Testis (tissue), 2 donors: ENCODE measurements at regions not wholly inside any gene's neighbourhood (a gene's known extent, or its start where the extent isn't known, plus 50 kb on each side); places are given as distances from the start of the nearest gene placed in this dataset.

Experiments
- CTCF ChIP-seq, 3 experiments: fragments of 450-650 bp in 2 of 3; fragments of 200-600 bp in 1 of 3; sonication (generic) in 1 of 3; IDR thresholded peaks; one replicate each; pipeline ENCODE4 v1.5.1; 2016 to 2019; ENCODE audit warnings: antibody characterized with exemption in 3 of 3, mild to moderate bottlenecking in 2 of 3, moderate library complexity in 1 of 3
- POLR2A ChIP-seq: fragments of 450-650 bp; IDR thresholded peaks from one replicate; pipeline ENCODE4 v1.6.1; 2017; ENCODE audit warnings: antibody characterized with exemption, mild to moderate bottlenecking, moderate library complexity

GRCh38 chr3:27840807-27841594 is 118.9 kb upstream of the EOMES start:
- TF ChIP-seq CTCF (IDR thresholded peaks at IDR 0.05) (no peak), POLR2A (no peak)
